Activated CD4-positive, alpha-beta T cell treated with anti-CD3 and anti-CD28 coated beads for 36 hours (primary cell): ENCODE measurements at regions not wholly inside any gene's neighbourhood (a gene's known extent, or its start where the extent isn't known, plus 50 kb on each side); places are given as distances from the start of the nearest gene placed in this dataset.

Experiments used
- ATAC-seq: fragments of 200-7000 bp; cut with Tn5 transposase; one replicate; pipeline ENCODE4 v1.10.0; 2021; ENCODE audit warnings: mild to moderate bottlenecking, moderate library complexity
- CTCF ChIA-PET: fragments of 350-600 bp; sonication (Branson Sonifier 250); formaldehyde crosslinking; loops from one replicate; lab custom pipeline; 2021; ENCODE audit warnings: antibody characterized with exemption; lab: Charles Lee
- POLR2A ChIA-PET: fragments of 350-600 bp; sonication (Branson Sonifier 250); formaldehyde crosslinking; loops from one replicate; lab custom pipeline; 2021; ENCODE audit warnings: antibody characterized with exemption, inconsistent platforms; lab: Charles Lee
- DNase-seq: peaks from one replicate; pipeline ENCODE4 v3.0.0-alpha.2; 2020
- H3K27ac Mint-ChIP-seq: one replicate; pipeline ENCODE4 v1.8.0; 2021; ENCODE audit warnings: mixed read lengths
- H3K27me3 Mint-ChIP-seq: one replicate; pipeline ENCODE4 v1.8.0; 2021; ENCODE audit warnings: mixed read lengths
- H3K36me3 Mint-ChIP-seq: one replicate; pipeline ENCODE4 v1.8.0; 2021; ENCODE audit warnings: low read depth, mixed read lengths
- H3K4me1 Mint-ChIP-seq: one replicate; pipeline ENCODE4 v1.8.0; 2021; ENCODE audit warnings: mixed read lengths
- H3K4me3 Mint-ChIP-seq: one replicate; pipeline ENCODE4 v1.8.0; 2021; ENCODE audit warnings: mild to moderate bottlenecking, moderate library complexity, mixed read lengths
- H3K9me3 Mint-ChIP-seq: one replicate; pipeline ENCODE4 v1.8.0; 2021; ENCODE audit warnings: low read depth, mixed read lengths
- intact Hi-C, 2 experiments: fragments of 100-400 bp; cut with DNase I in 1 of 2; cut with micrococcal nuclease in 1 of 2; formaldehyde crosslinking; loops; one replicate each; pipeline versions ENCODE4 v1.14.2 to v1.15.1; 2022 to 2024; cut with DNase I, micrococcal nuclease

GRCh38 chr6:137700751-137701477 lies 166.1 kb upstream of the TNFAIP3 start:
- ChIA-PET CTCF (interaction anchor here (0.7 to 5.0 kb wide), 6 partner anchors 8 to 307 kb away, joined by 3 to 22 read pairs (median 10); no protein-coding TSS in a partner anchor), POLR2A (no interaction called here)
- Mint-ChIP-seq H3K4me1 (peaks cover 56% of the 10 kb centered on the region), H3K4me3 (no peak overlapping the region), H3K27ac (peak overlapping the region; percentile 39), H3K27me3 (peaks cover 7% of the 10 kb centered on the region), H3K36me3 (no peaks in the 10 kb centered on the region), H3K9me3 (no peaks in the 10 kb centered on the region)
- no peak for ATAC-seq
- intact Hi-C loops = no loop called here
- DNase-seq = no peak

GRCh38 chr6:137701942-137702341 lies 165.1 kb upstream of the TNFAIP3 start:
- H3K36me3 Mint-ChIP-seq = no peaks in the 10 kb centered on the region
- intact Hi-C loops = no loop called here
- no peaks in the 10 kb centered on the region for H3K9me3 Mint-ChIP-seq
- peaks cover 6% of the 10 kb centered on the region for H3K27me3 Mint-ChIP-seq
- H3K27ac Mint-ChIP-seq = peak overlapping the region; percentile 2
- no peak overlapping the region for H3K4me3 Mint-ChIP-seq
- ATAC-seq (no peak), DNase-seq (no peak)
- H3K4me1 Mint-ChIP-seq = peaks cover 66% of the 10 kb centered on the region
- POLR2A ChIA-PET = no interaction called here
- CTCF ChIA-PET = interaction anchor here (1.9 kb wide), 1 partner anchor 166 kb away, joined by 4 read pairs; the partner anchor contains the start of gene TNFAIP3

DNA sequence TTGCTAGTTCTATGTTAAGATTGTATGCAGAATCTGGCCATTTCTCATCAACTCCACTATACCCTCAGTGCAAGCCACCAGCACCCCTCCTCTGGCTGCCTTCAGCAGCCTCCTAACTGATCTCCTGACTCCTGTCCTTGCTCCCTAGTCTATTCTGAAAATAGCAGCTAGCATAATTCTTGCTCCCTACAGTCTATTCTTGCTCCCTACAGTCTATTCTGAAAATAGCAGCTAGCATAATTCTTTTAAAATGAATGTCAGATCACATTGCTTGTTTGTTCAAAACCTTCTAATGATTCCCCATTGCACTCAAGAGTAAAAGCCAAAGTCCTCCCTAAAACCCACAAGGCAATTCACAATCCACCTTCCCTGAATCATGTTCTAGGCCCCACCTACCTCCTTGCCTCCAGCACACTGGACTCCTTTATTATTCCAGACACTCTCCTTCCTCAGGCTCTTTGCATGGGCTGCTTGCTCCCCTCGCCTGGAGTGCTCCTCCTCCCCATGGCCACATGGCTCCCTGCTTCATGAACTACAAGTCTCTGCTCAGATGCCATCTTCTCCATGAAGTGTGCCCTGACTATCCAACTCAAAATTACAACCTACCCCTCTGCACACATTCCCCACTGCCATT lies 164.2 kb upstream of the TNFAIP3 start:
- POLR2A ChIA-PET = no interaction called here
- no peak overlapping the region for H3K4me3 Mint-ChIP-seq
- CTCF ChIA-PET = interaction anchor here (1.9 kb wide), 1 partner anchor 165 kb away, joined by 4 read pairs; the partner anchor contains the start of gene TNFAIP3
- DNase-seq = no peak
- H3K27ac Mint-ChIP-seq = no peak overlapping the region
- no peak for ATAC-seq
- intact Hi-C loops = no loop called here
- no peaks in the 10 kb centered on the region for H3K9me3 Mint-ChIP-seq
- peaks cover 66% of the 10 kb centered on the region for H3K4me1 Mint-ChIP-seq
- H3K27me3 Mint-ChIP-seq = peaks cover 5% of the 10 kb centered on the region
- H3K36me3 Mint-ChIP-seq = no peaks in the 10 kb centered on the region

DNA sequence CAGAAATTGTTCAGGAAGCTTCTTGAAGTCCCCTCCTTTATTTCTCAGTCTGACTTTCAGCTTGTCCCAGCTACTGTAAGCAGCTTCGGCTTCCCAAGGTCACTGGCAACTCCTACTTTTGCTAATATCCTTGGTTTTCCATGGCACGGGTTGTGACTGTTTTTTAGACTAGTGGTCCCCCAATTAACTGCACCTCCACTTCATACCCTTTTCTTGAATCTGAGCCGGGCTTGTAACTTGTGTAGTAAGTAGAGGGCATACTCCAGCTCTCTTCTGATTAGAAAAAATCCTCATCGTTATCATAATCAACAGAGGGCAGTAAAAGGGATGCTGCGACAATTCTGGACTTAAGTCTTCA lies 162.3 kb upstream of the TNFAIP3 start:
- ChIA-PET POLR2A (interaction anchor here (0.8 kb wide), 1 partner anchor 166 kb away, joined by 5 read pairs; no protein-coding TSS in a partner anchor), CTCF (interaction anchor here (0.6 to 3.8 kb wide), 39 partner anchors 11 to 599 kb away, joined by 3 to 43 read pairs (median 4); partner anchors contain the start of gene TNFAIP3)
- no peak overlapping the region for H3K27ac Mint-ChIP-seq
- intact Hi-C loops = loop anchor here (1.0 to 2.0 kb wide), 5 partner anchors 241 to 405 kb away; no protein-coding TSS in a partner anchor
- no peak overlapping the region for H3K4me3 Mint-ChIP-seq
- ATAC-seq = no peak
- H3K36me3 Mint-ChIP-seq = peaks cover 3% of the 10 kb centered on the region
- H3K9me3 Mint-ChIP-seq = no peaks in the 10 kb centered on the region
- no peak for DNase-seq
- H3K27me3 Mint-ChIP-seq = peaks cover 3% of the 10 kb centered on the region
- peaks cover 70% of the 10 kb centered on the region for H3K4me1 Mint-ChIP-seq

DNA sequence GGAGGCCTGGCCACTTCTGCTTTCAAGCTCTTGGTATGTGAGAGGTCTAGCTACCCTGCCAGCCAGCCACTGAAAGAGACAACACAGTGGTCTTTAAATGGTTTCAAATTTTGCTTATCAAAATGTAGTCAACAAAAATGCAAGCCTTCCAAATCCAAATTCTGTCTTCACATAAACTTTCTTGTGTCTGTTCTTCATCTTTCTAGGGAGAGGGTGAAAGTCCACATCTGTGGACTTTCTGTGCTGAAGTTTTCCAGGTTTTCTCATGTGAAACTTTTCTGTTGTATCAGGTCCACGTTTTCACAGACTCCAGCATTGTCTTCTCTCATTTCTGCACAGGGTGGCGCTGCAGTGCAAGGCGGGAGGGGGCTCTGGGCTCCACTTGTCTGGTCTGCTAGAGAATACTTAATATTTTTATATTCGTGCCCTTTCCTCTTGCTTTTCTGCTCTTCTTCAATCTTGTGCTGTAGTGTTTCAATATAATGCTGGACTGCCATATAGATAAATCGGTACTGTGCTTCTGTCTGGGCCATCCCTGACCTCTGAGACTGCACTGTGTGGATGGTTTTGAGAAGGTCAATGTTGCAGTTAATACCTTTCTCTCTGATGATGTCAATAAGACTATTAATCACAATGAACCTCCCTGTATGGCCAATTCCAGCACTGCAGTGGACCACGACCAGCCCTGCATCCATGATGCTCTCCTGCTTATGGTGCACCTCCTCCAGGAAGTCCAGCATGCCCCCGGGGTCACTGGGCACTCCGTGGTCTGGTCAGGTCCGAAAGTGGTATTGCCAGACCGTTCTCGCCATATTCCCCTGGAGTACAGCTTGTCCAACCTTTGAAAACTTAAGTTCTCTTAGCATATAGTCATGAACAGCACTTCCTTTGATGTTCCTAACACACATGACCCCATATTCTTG lies 161.6 kb upstream of the TNFAIP3 start:
- ChIA-PET POLR2A (interaction anchor here (0.8 kb wide), 1 partner anchor 166 kb away, joined by 5 read pairs; no protein-coding TSS in a partner anchor), CTCF (interaction anchor here (0.6 to 3.8 kb wide), 41 partner anchors 11 to 600 kb away, joined by 3 to 43 read pairs (median 4); partner anchors contain the start of gene TNFAIP3)
- Mint-ChIP-seq H3K4me1 (peaks cover 73% of the 10 kb centered on the region), H3K9me3 (peaks cover 2% of the 10 kb centered on the region), H3K4me3 (no peak overlapping the region), H3K27me3 (peaks cover 3% of the 10 kb centered on the region), H3K36me3 (peaks cover 5% of the 10 kb centered on the region), H3K27ac (peak overlapping the region; percentile 94)
- intact Hi-C loops = loop anchor here (1.0 to 2.0 kb wide), 5 partner anchors 240 to 404 kb away; no protein-coding TSS in a partner anchor
- DNase-seq (peak; percentile 87), ATAC-seq (peak; percentile 30)

GRCh38 chr6:137706083-137706750 lies 160.8 kb upstream of the TNFAIP3 start:
- ChIA-PET POLR2A (interaction anchor here (0.8 kb wide), 1 partner anchor 161 kb away, joined by 3 read pairs; the partner anchor contains the start of gene TNFAIP3), CTCF (interaction anchor here (0.7 to 3.8 kb wide), 22 partner anchors 10 to 301 kb away, joined by 3 to 19 read pairs (median 4); partner anchors contain the start of gene TNFAIP3)
- peaks cover 6% of the 10 kb centered on the region for H3K36me3 Mint-ChIP-seq
- peaks cover 3% of the 10 kb centered on the region for H3K27me3 Mint-ChIP-seq
- peaks cover 3% of the 10 kb centered on the region for H3K9me3 Mint-ChIP-seq
- peak overlapping the region; percentile 25 for H3K4me3 Mint-ChIP-seq
- ATAC-seq (no peak), DNase-seq (no peak)
- peaks cover 73% of the 10 kb centered on the region for H3K4me1 Mint-ChIP-seq
- H3K27ac Mint-ChIP-seq = peak overlapping the region; percentile 94
- intact Hi-C loops = no loop called here

DNA sequence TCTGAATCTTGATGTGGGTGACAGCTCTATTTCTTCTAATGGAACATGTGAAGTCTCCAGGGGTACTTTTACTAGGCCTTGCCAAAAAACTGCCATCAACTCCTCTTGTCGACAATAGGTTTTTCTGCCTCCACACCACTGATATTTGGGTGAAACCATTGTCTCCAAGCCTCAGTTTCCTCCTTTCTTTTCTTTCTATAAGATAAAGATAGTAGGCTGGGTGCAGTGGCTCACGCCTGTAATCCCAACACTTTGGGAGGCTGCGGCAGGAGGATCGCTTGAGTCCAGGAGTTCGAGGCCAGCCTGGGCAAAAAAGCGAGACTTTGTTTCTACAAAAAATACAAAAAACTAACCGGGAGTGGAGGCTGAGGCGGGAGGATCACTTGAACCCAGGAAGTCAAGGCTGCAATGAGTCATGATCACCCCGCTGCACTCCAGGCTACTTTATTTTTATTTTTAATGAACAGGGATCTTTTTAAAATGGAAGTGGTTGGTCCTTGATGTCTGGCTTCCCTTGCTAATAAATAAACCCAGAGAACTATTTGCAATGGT lies 159.9 kb upstream of the TNFAIP3 start:
- H3K27me3 Mint-ChIP-seq = no peaks in the 10 kb centered on the region
- peaks cover 75% of the 10 kb centered on the region for H3K4me1 Mint-ChIP-seq
- peak overlapping the region; percentile 94 for H3K27ac Mint-ChIP-seq
- ChIA-PET CTCF (interaction anchor here (0.6 to 3.8 kb wide), 30 partner anchors 8 to 300 kb away, joined by 3 to 88 read pairs (median 4); partner anchors contain the start of gene TNFAIP3), POLR2A (interaction anchor here (0.8 to 1.2 kb wide), 3 partner anchors 121 to 166 kb away, joined by 3 to 8 read pairs (median 4); partner anchors contain the start of gene TNFAIP3)
- H3K9me3 Mint-ChIP-seq = peaks cover 7% of the 10 kb centered on the region
- DNase-seq (no peak), ATAC-seq (no peak)
- peak overlapping the region; percentile 62 for H3K4me3 Mint-ChIP-seq
- intact Hi-C loops = loop anchor here in 1 of 2 experiments (1.0 kb wide), 1 partner anchor 238 kb away; no protein-coding TSS in a partner anchor
- H3K36me3 Mint-ChIP-seq = peaks cover 6% of the 10 kb centered on the region

DNA sequence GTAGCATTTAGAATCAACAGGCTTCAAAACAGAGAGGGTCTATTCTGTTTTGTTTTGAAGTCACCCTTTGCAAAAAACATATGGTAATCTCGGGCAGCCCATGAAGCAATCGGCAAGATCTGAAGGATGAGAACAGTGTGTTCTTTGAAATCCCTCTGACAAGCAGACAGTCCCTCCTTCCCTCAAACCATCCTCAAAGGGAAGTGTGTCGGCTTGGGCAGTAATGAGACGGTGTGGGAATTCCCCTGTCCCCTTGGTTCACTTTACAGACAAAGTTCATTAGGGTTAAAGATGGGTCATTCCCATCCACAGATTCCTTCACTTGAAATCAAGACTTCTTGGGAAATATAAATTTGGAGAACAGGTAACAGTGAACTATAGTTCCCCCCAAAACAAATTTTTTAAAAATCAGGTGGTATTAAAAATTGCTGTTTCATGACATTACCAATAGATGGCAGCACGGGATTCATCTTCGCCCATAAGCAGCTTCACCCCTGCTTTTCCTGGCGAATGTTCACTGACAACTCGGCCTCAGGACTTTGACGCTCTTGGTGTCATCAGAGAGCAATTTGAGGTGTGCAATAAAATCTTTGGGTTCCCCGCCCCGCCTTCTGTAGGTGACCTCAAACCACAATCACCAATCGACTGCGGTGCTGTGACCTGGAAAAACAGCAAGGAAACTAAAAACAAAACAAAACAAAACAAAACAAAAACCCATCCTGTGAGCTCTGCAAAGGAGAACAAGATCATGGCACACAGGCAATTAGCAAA lies 159.3 kb upstream of the TNFAIP3 start:
- POLR2A ChIA-PET = interaction anchor here (0.5 to 1.8 kb wide), 7 partner anchors 27 to 490 kb away, joined by 3 to 12 read pairs (median 4); no protein-coding TSS in a partner anchor
- H3K4me3 Mint-ChIP-seq = peak overlapping the region; percentile 62
- peaks cover 6% of the 10 kb centered on the region for H3K36me3 Mint-ChIP-seq
- peak; percentile 89 for DNase-seq
- H3K27me3 Mint-ChIP-seq = no peaks in the 10 kb centered on the region
- intact Hi-C loops = loop anchor here (1.0 to 2.0 kb wide), 12 partner anchors 10 to 268 kb away; partner anchors contain the start of gene TNFAIP3 (in 2 of the 2)
- CTCF ChIA-PET = interaction anchor here (0.6 to 3.0 kb wide), 36 partner anchors 9 to 397 kb away, joined by 3 to 88 read pairs (median 4); partner anchors contain the start of gene TNFAIP3
- peaks cover 77% of the 10 kb centered on the region for H3K4me1 Mint-ChIP-seq
- ATAC-seq = peak; percentile 64
- peak overlapping the region; percentile 94 for H3K27ac Mint-ChIP-seq
- peaks cover 7% of the 10 kb centered on the region for H3K9me3 Mint-ChIP-seq

DNA sequence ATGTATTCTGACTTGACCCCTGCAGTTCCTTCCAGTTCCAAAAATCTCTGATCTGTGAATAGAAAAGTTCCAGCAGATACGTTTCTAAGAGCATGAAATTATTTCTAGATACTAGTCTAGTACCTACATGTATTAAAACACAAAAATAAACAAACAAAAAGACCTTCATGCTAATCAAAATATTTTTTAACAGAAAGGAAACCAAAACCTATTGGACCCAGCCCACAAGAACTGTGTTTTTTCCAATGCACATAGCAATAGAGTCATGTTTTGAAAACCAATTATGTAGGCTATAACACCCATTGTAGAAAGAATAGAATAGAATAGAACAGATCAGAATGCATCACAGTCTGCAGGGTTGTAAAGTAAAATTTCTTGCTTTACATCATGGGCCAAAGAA lies 158.6 kb upstream of the TNFAIP3 start:
- peaks cover 7% of the 10 kb centered on the region for H3K9me3 Mint-ChIP-seq
- H3K27me3 Mint-ChIP-seq = no peaks in the 10 kb centered on the region
- intact Hi-C loops = loop anchor here (1.0 to 2.0 kb wide), 11 partner anchors 9 to 267 kb away; partner anchors contain the start of gene TNFAIP3 (in 2 of the 2)
- POLR2A ChIA-PET = interaction anchor here (0.5 to 2.2 kb wide), 10 partner anchors 9 to 490 kb away, joined by 3 to 14 read pairs (median 4); partner anchors contain the start of gene TNFAIP3
- CTCF ChIA-PET = interaction anchor here (0.6 to 3.0 kb wide), 35 partner anchors 8 to 397 kb away, joined by 3 to 88 read pairs (median 4); partner anchors contain the start of gene TNFAIP3
- H3K27ac Mint-ChIP-seq = peak overlapping the region; percentile 94
- peaks cover 6% of the 10 kb centered on the region for H3K36me3 Mint-ChIP-seq
- peaks cover 73% of the 10 kb centered on the region for H3K4me1 Mint-ChIP-seq
- DNase-seq = no peak
- H3K4me3 Mint-ChIP-seq = peak overlapping the region; percentile 62
- ATAC-seq = no peak
